HCT116 (cell line): ENCODE measurements at regions not wholly inside any gene's neighbourhood (a gene's known extent, or its start where the extent isn't known, plus 50 kb on each side); places are given as distances from the start of the nearest gene placed in this dataset.

Source experiments
- ATAC-seq: fragments of 200-7000 bp; cut with Tn5 transposase; 2 replicates; pipeline ENCODE4 v1.9.1; 2020; ENCODE audit warnings: mild to moderate bottlenecking, moderate library complexity
- BruUV-seq: library from RNA; stranded (reverse); fragments of 400-500 nt; replicated peaks from 2 replicates; lab custom pipeline; 2021; lab: Mats Ljungman, UMichigan
- CTCF ChIA-PET: fragments of 300-600 bp; sonication (Branson Sonifier 250); formaldehyde crosslinking; loops from one replicate; lab custom pipeline; 2021; ENCODE audit warnings: antibody characterized with exemption; lab: Charles Lee
- POLR2A ChIA-PET: fragments of 300-600, 350-600 bp; sonication (Branson Sonifier 250); formaldehyde crosslinking; loops from one replicate; lab custom pipeline; 2021; ENCODE audit warnings: antibody characterized with exemption; lab: Charles Lee
- RAD21 ChIA-PET, 2 experiments: fragments of 300-600 bp; sonication (Branson Sonifier 250); formaldehyde crosslinking; loops; one replicate each; lab custom pipeline; 2023; ENCODE audit warnings: low total read pairs in 2 of 2; ENCODE audit not compliant: uncharacterized antibody in 2 of 2, unreplicated experiment in 2 of 2, low non-redundant PET in 1 of 2; lab: Charles Lee
- DNase-seq: peaks from one replicate; pipeline ENCODE4 v3.0.0-alpha.2; 2010; ENCODE audit warnings: low read depth, low spot score
- H2AFZ ChIP-seq: fragments of 200-600 bp; shearing (Covaris generic), sonication (generic); 2 replicates; pipeline ENCODE4 v1.6.1; 2017; ENCODE audit warnings: low read depth, mixed run types, mixed read lengths, antibody characterized with exemption, low read length; ENCODE audit not compliant: poor library complexity, severe bottlenecking
- H3K27ac ChIP-seq: 2 replicates; pipeline ENCODE4 v1.5.1; 2012; ENCODE audit warnings: low read depth, low read length
- H3K27me3 ChIP-seq: fragments of 200-600 bp; sonication (generic); 2 replicates; pipeline ENCODE4 v1.6.1; 2016; ENCODE audit warnings: mixed run types, low read length, mixed read lengths; ENCODE audit not compliant: insufficient read depth
- H3K36me3 ChIP-seq, 2 experiments: fragments of 200-500 bp in 1 of 2; fragments of 200-600 bp in 1 of 2; sonication (Bioruptor generic) in 1 of 2; sonication (generic) in 1 of 2; 2 replicates each; pipeline versions ENCODE4 v1.5.1 to v1.6.1; 2014 to 2016; ENCODE audit warnings: low read length in 2 of 2, inconsistent platforms in 1 of 2, mixed read lengths in 1 of 2, mixed run types in 1 of 2; ENCODE audit not compliant: insufficient read depth in 2 of 2, control insufficient read depth in 1 of 2
- H3K4me1 ChIP-seq, 2 experiments: fragments of 200-600 bp in 1 of 2; sonication (generic) in 1 of 2; 2 replicates each; pipeline versions ENCODE4 v1.5.1 to v1.6.1; 2012 to 2017; ENCODE audit warnings: low read length in 2 of 2, inconsistent platforms in 1 of 2, mild to moderate bottlenecking in 1 of 2, mixed read lengths in 1 of 2, mixed run types in 1 of 2, moderate library complexity in 1 of 2; ENCODE audit not compliant: insufficient read depth in 2 of 2, control insufficient read depth in 1 of 2
- H3K4me2 ChIP-seq: fragments of 200-600 bp; sonication (generic); 2 replicates; pipeline ENCODE4 v1.6.1; 2017; ENCODE audit warnings: mixed run types, low read length, mixed read lengths
- H3K4me3 ChIP-seq, 2 experiments: fragments of 200-600 bp in 1 of 2; sonication (generic) in 1 of 2; replicated peaks in 1 of 2; 2 replicates each; pipeline ENCODE4 v1.5.1; 2011 to 2016; ENCODE audit warnings: low read length in 2 of 2, control low read depth in 1 of 2, low read depth in 1 of 2, mild to moderate bottlenecking in 1 of 2, mixed read lengths in 1 of 2, mixed run types in 1 of 2
- H3K79me2 ChIP-seq: fragments of 200-600 bp; sonication (generic); 2 replicates; pipeline ENCODE4 v1.6.1; 2017; ENCODE audit warnings: mild to moderate bottlenecking, mixed run types, low read length, moderate library complexity, mixed read lengths; ENCODE audit not compliant: insufficient read depth
- H3K9ac ChIP-seq: fragments of 200-600 bp; sonication (generic); 2 replicates; pipeline ENCODE4 v1.6.1; 2016; ENCODE audit warnings: low read length, mixed read lengths
- H3K9me2 ChIP-seq: fragments of 200-600 bp; sonication (generic), shearing (Covaris generic); 2 replicates; pipeline ENCODE4 v1.6.1; 2017; ENCODE audit warnings: mixed run types, mild to moderate bottlenecking, moderate library complexity; ENCODE audit not compliant: insufficient read depth
- H3K9me3 ChIP-seq, 2 experiments: fragments of 200-500 bp in 1 of 2; fragments of 200-600 bp in 1 of 2; sonication (Bioruptor generic) in 1 of 2; sonication (generic) in 1 of 2; 2 replicates each; pipeline ENCODE4 v1.6.1; 2014 to 2017; ENCODE audit warnings: low read length in 2 of 2, mixed read lengths in 2 of 2, inconsistent platforms in 1 of 2, low read depth in 1 of 2, mild to moderate bottlenecking in 1 of 2, mixed run types in 1 of 2, moderate library complexity in 1 of 2; ENCODE audit not compliant: control insufficient read depth in 1 of 2, insufficient read depth in 1 of 2
- H4K20me1 ChIP-seq: fragments of 200-600 bp; sonication (generic), shearing (Covaris generic); 2 replicates; pipeline ENCODE4 v1.6.1; 2017; ENCODE audit warnings: mixed run types, mild to moderate bottlenecking, moderate library complexity; ENCODE audit not compliant: insufficient read depth
- CBX3 ChIP-seq: IDR thresholded peaks from 2 replicates; pipeline ENCODE4 v1.6.1; 2012; ENCODE audit warnings: low read depth
- CTCF ChIP-seq, 3 experiments: fragments of 200-600 bp in 1 of 3; sonication (generic) in 1 of 3; IDR thresholded peaks in 2 of 3; conservative IDR thresholded peaks in 1 of 3; 2 replicates each; pipeline ENCODE4 v1.5.1; 2012 to 2017; ENCODE audit warnings: low read depth in 2 of 3, low read length in 2 of 3, antibody characterized with exemption in 1 of 3, borderline replicate concordance in 1 of 3, control low read depth in 1 of 3, mild to moderate bottlenecking in 1 of 3, mixed read lengths in 1 of 3, mixed run types in 1 of 3, moderate library complexity in 1 of 3; ENCODE audit not compliant: insufficient read depth in 1 of 3
- EGR1 ChIP-seq: IDR thresholded peaks from 2 replicates; pipeline ENCODE4 v1.6.1; 2012; ENCODE audit warnings: low read depth
- EZH2 ChIP-seq: fragments of 200-600 bp; sonication (generic); IDR thresholded peaks from 2 replicates; pipeline ENCODE4 v1.6.1; 2017; ENCODE audit warnings: antibody characterized with exemption, mixed run types
- MAX ChIP-seq: IDR thresholded peaks from 2 replicates; pipeline ENCODE4 v1.6.1; 2012
- RAD21 ChIP-seq: IDR thresholded peaks from 2 replicates; pipeline ENCODE4 v1.6.1; 2012; ENCODE audit warnings: low read depth, mild to moderate bottlenecking
- YY1 ChIP-seq: IDR thresholded peaks from 2 replicates; pipeline ENCODE4 v1.6.1; 2011; ENCODE audit warnings: low read length, low read depth, moderate library complexity, mild to moderate bottlenecking; ENCODE audit not compliant: insufficient replicate concordance; ENCODE audit errors: extremely low read depth
- intact Hi-C: fragments of 100-400 bp; cut with micrococcal nuclease; formaldehyde crosslinking; loops from 2 replicates; pipeline ENCODE4 v1.10.0; 2022

- no peak for TF ChIP-seq EZH2
- peak; percentile 58 for TF ChIP-seq MAX
- peak; percentile 32 for TF ChIP-seq YY1
- TF ChIP-seq CTCF (IDR thresholded peaks at IDR 0.05 in 2 of 3, conservative IDR thresholded peaks at IDR 0.05 in 1 of 3; ENCODE audit: borderline replicate concordance in 1 of 3, insufficient read depth in 1 of 3, low read depth in 2 of 3, low read length in 2 of 3) = peak in 2 of 3 experiments; percentile 48 to 52; a peak in 4 of 6 replicates
- TF ChIP-seq CBX3 = peak; percentile 89
Measured at GRCh38 chr2:235394278-235394828, 99.5 kb upstream of the AGAP1 start (continued).

DNA sequence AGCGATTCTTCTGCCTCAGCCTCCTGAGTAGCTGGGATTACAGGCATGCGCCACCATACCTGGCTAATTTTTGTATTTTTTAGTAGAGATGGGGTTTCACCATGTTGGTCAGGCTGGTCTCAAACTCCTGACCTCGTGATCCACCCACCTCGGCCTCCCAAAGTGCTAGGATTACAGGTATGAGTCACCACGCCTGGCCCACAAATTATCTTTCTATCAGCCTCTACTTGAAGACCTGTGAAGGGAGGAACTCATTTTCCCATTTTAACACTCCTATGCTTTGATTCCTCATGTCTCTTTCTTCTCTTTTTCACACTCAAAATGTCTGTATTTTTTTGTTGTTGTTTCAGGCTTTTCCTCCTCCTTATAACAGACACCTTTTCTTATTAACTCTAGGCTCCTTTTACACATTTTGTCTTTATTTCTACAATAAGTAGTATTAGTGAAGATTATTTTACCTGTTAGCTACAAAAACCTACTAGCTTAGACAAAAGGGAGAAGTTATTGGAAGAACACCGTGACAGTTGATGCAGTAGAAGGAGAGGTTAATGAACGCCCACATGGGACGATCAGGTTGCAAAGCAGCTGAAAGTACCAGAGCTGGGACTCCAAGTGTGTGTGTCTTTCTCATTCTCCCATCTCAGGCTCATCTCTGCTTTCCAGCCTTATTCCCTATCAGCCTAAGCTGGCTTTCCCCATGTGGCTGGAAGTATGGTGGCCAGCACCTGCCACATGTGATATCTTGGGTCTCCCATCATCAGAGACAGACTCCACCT, 97.6 kb upstream of the AGAP1 start:
- H3K27me3 ChIP-seq = no peaks in the 10 kb centered on the region
- RAD21 ChIA-PET = no interaction called here
- 0 out of 2 replicates have a peak, but pooled peaks have one; percentile 20 for TF ChIP-seq EGR1
- TF ChIP-seq RAD21 = no peak
- TF ChIP-seq, all 23 proteins: peak for 1
- ATAC-seq (no peak), DNase-seq (no peak)
- Histone ChIP-seq H3K9me2 (no peaks in the 10 kb centered on the region), H3K4me1 (peaks cover 27 to 35% of the 10 kb centered on the region in 2 experiments), H3K9ac (no peak overlapping the region), H3K9me3 (no peaks in the 10 kb centered on the region), H4K20me1 (no peaks in the 10 kb centered on the region), H3K27ac (no peak overlapping the region), H2AFZ (no peak overlapping the region), H3K79me2 (no peaks in the 10 kb centered on the region), H3K36me3 (no peaks in the 10 kb centered on the region), H3K4me3 (no peak overlapping the region), H3K4me2 (peak overlapping the region; percentile 84; the same call in 1 of the 2 replicates)
- no TSS peak for BruUV-seq
- intact Hi-C loops = no loop called here
- ChIA-PET CTCF (no interaction called here), POLR2A (no interaction called here)
